ENCODE measurements at regions not wholly inside any gene's neighbourhood (a gene's known extent, or its start where the extent isn't known, plus 50 kb on each side); places are given as distances from the start of the nearest gene placed in this dataset.

DNA sequence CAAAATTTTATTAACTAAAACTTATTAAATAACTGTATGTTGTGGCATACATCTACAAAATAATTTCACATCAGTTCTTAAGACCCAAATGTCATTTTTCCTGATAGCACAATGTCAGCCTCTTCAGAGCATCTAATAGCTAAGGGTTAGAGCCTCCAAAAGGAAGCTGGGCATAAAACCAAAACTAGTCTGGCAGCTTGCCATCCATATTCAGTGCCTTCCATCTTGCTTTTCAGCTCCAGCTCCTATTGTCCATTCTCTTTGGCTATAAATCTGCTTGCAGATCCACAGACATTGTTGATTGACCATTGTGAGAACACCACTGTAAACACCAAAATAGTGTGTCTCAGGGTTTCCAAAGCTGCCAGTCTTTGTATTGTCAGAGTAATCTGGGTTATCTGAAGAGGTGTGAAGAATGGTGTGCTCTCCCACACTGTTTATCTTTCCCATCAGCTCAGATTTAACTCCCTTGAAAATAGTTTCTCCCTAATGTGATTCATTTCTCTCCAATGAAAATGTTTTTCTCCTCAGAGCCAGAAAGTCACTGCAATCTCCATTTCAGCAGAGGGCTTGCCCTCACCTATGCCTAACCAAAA lies 154.8 kb upstream of the KCNQ5 start:
- Histone ChIP-seq H2AK9ac (replicated peaks; ENCODE audit: low read depth, low read length, poor library complexity) (no peak overlapping the region), H3K27me3 (ENCODE audit: control insufficient read depth, insufficient read depth, low read length) (no peaks in the 10 kb centered on the region), H3K36me3 (ENCODE audit: control insufficient read depth, insufficient read depth, low read length) (no peaks in the 10 kb centered on the region), H3K4me3 (ENCODE audit: insufficient read depth, low read depth, low read length) (no peak overlapping the region), H2BK15ac (ENCODE audit: low read depth, low read length) (no peak overlapping the region), H2BK5ac (ENCODE audit: low read depth, low read length, poor library complexity, severe bottlenecking) (no peak overlapping the region), H3K56ac (ENCODE audit: extremely low read depth, insufficient read depth, low read length) (no peak overlapping the region), H3K27ac (ENCODE audit: insufficient read depth, low read length) (no peak overlapping the region), H3K18ac (ENCODE audit: low read depth, low read length) (no peak overlapping the region), H4K20me1 (ENCODE audit: insufficient read depth, low read length) (no peaks in the 10 kb centered on the region), H4K91ac (ENCODE audit: insufficient read depth, low read depth, low read length) (no peak overlapping the region), H3K23ac (ENCODE audit: low read depth, low read length) (no peak overlapping the region), H3K9me3 (ENCODE audit: control insufficient read depth, insufficient read depth, low read length) (no peaks in the 10 kb centered on the region), H3K14ac (replicated peaks; ENCODE audit: low read depth, low read length) (no peak overlapping the region), H3K9me1 (ENCODE audit: insufficient read depth, low read length) (peaks cover 5% of the 10 kb centered on the region), H3K4ac (ENCODE audit: low read depth, low read length) (no peak overlapping the region), H3K79me1 (ENCODE audit: low read depth in 1 of 2, low read length in 2 of 2) (no peaks in the 10 kb centered on the region), H3K9ac (ENCODE audit: low read depth, low read length) (no peak overlapping the region), H2BK20ac (ENCODE audit: low read depth, low read length) (no peak overlapping the region), H2BK120ac (ENCODE audit: low read depth, low read length) (no peak overlapping the region), H2AFZ (replicated peaks; ENCODE audit: low read length, poor library complexity) (no peak overlapping the region), H4K5ac (ENCODE audit: low read depth, low read length) (no peak overlapping the region), H4K8ac (ENCODE audit: low read depth in 2 of 2, low read length in 2 of 2) (no peak overlapping the region), H3K4me2 (ENCODE audit: low read depth, low read length) (no peak overlapping the region), H2AK5ac (ENCODE audit: low read depth, low read length) (no peak overlapping the region), H3K4me1 (ENCODE audit: control insufficient read depth, insufficient read depth, low read length) (0 out of 2 replicates have a peak, but pooled peaks cover 3% of the 10 kb centered on the region)
- no peak for TF ChIP-seq MAFK (IDR thresholded peaks at IDR 0.05; ENCODE audit: low read depth, low read length)
- no peak for TF ChIP-seq RAD21 (IDR thresholded peaks at IDR 0.05; ENCODE audit: low read length)
- no peak for TF ChIP-seq RFX5 (IDR thresholded peaks at IDR 0.05; ENCODE audit: low read depth, low read length)
- no peak for TF ChIP-seq FOS (IDR thresholded peaks at IDR 0.05; ENCODE audit: low read depth, low read length)
- no peak for TF ChIP-seq MXI1 (IDR thresholded peaks at IDR 0.05; ENCODE audit: borderline replicate concordance, low read depth, low read length)
- TF ChIP-seq, protein P1, sequence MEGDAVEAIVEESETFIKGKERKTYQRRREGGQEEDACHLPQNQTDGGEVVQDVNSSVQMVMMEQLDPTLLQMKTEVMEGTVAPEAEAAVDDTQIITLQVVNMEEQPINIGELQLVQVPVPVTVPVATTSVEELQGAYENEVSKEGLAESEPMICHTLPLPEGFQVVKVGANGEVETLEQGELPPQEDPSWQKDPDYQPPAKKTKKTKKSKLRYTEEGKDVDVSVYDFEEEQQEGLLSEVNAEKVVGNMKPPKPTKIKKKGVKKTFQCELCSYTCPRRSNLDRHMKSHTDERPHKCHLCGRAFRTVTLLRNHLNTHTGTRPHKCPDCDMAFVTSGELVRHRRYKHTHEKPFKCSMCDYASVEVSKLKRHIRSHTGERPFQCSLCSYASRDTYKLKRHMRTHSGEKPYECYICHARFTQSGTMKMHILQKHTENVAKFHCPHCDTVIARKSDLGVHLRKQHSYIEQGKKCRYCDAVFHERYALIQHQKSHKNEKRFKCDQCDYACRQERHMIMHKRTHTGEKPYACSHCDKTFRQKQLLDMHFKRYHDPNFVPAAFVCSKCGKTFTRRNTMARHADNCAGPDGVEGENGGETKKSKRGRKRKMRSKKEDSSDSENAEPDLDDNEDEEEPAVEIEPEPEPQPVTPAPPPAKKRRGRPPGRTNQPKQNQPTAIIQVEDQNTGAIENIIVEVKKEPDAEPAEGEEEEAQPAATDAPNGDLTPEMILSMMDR (conservative IDR thresholded peaks at IDR 0.05; ENCODE audit: low read depth, low read length): no peak
- TF ChIP-seq, protein P2, sequence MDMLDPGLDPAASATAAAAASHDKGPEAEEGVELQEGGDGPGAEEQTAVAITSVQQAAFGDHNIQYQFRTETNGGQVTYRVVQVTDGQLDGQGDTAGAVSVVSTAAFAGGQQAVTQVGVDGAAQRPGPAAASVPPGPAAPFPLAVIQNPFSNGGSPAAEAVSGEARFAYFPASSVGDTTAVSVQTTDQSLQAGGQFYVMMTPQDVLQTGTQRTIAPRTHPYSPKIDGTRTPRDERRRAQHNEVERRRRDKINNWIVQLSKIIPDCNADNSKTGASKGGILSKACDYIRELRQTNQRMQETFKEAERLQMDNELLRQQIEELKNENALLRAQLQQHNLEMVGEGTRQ (IDR thresholded peaks at IDR 0.05; ENCODE audit: low read depth, low read length): no peak
- TF ChIP-seq RCOR1 (IDR thresholded peaks at IDR 0.05; ENCODE audit: insufficient replicate concordance, low read length): no peak
- no peak for TF ChIP-seq POLR2A (IDR thresholded peaks at IDR 0.05; ENCODE audit: low read depth, low read length)
- TF ChIP-seq BHLHE40 (IDR thresholded peaks at IDR 0.05; ENCODE audit: low read depth, low read length): no peak
- no peak for TF ChIP-seq MAZ (IDR thresholded peaks at IDR 0.05; ENCODE audit: borderline replicate concordance, low read depth, low read length)
- no TSS peak for BruUV-seq (replicated peaks)
- in situ Hi-C loops (cut with MboI; ENCODE audit: low sequenced_read_pairs) (no loop called here), dilution Hi-C loops (cut with HindIII; ENCODE audit: low sequenced_read_pairs, unreplicated experiment) (no loop called here), intact Hi-C loops (cut with micrococcal nuclease) (no loop called here)
- ChIA-PET CTCF (no interaction called here), POLR2A (ENCODE audit: unreplicated experiment) (no interaction called here)
- no peak for ATAC-seq (ENCODE audit: low read depth)
- no peak for DNase-seq
